ENCODE measurements at regions not wholly inside any gene's neighbourhood (a gene's known extent, or its start where the extent isn't known, plus 50 kb on each side); places are given as distances from the start of the nearest gene placed in this dataset.

- no peak for TF ChIP-seq CTCF (IDR thresholded peaks at IDR 0.05)
- TF ChIP-seq POLR2A (IDR thresholded peaks at IDR 0.05): no peak
Observed at GRCh38 chr21:35196128-35196527, 147.0 kb upstream of the RUNX1 start.
